ENCODE measurements at regions not wholly inside any gene's neighbourhood (a gene's known extent, or its start where the extent isn't known, plus 50 kb on each side); places are given as distances from the start of the nearest gene placed in this dataset.
"Not testable (repeated sequence)": the region's sequence is repeated elsewhere in the genome, so short reads cannot be mapped to it uniquely, and the experiment has no call there.

- no peak for DNase-seq (ENCODE audit: low read depth in 2 of 2)
These were observed 750.6 kb upstream of the MMS22L start for GRCh38 chr6:98033617-98034016.

- DNase-seq (ENCODE audit: low read depth in 2 of 2), result no peak
These were observed 753.4 kb upstream of the MMS22L start for GRCh38 chr6:98036344-98036923.

- DNase-seq (ENCODE audit: low read depth in 2 of 2), result no peak
These were observed 754.6 kb upstream of the MMS22L start for GRCh38 chr6:98037571-98037970.

DNA sequence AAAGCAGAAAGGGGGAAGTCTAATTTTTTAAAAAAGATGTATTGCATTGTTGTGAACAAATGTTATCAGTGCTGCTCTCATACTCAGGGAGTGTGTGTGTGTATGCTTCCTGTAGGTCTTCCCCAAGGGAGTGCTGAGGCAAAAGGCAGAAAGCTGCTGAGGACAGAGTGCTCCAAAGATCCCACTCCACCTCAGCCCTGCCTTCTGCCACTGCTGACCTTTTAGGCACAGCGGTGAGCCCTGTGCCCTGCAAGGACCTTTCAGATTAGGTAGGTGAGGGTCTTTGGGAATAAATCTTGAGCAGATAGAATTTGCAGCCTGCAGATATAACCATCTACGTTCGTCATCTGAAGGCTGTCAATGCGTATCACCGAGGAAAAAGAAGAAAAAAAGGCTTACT, 756.4 kb upstream of the MMS22L start:
- DNase-seq (ENCODE audit: low read depth in 2 of 2), result no peak

- DNase-seq (ENCODE audit: low read depth in 2 of 2), result no peak
These were observed 757.0 kb upstream of the MMS22L start for GRCh38 chr6:98039904-98040607.

DNA sequence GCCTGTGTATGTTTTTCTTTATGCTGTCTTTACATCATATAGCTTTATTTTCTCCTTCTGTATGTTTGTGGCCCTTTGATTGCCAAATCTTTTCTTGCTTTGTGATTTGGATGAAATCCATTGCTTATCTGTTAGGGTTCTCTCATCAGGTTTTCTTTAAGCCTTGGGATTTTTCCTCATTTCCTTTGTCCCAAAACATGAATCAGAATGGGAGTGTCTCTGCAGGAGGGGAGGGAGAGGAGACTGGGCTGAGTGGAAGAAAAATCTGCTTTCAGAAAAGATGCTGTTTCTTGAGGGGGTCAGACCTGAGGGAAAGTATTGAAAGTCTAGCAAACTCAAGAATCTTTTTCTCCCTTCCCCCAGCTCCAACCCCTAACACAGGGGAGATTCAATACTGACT, 758.0 kb upstream of the MMS22L start:
- no peak for DNase-seq (ENCODE audit: low read depth in 2 of 2)

DNA sequence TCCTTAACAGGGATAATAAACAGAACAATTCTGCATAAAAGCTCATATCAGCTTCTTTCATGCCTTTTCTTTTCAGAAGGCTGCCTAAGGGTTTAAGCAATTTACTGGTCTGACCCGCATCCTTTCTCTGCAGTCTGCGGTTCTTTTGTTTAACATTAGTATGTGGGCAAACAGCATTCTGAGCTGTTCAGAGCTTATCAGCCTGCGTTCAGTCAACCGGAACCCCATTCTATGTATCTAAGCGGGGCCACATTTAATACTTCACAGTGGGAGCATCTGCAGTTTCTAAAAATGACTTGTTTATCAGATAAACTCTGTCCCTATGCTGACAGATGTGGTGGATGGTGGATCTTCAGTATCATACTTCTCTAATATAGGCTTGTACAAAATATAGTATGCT, 758.9 kb upstream of the MMS22L start:
- DNase-seq (ENCODE audit: low read depth in 2 of 2), result no peak

- no peak for DNase-seq (ENCODE audit: low read depth in 2 of 2)
These were observed 761.1 kb upstream of the MMS22L start for GRCh38 chr6:98044151-98044561.

DNA sequence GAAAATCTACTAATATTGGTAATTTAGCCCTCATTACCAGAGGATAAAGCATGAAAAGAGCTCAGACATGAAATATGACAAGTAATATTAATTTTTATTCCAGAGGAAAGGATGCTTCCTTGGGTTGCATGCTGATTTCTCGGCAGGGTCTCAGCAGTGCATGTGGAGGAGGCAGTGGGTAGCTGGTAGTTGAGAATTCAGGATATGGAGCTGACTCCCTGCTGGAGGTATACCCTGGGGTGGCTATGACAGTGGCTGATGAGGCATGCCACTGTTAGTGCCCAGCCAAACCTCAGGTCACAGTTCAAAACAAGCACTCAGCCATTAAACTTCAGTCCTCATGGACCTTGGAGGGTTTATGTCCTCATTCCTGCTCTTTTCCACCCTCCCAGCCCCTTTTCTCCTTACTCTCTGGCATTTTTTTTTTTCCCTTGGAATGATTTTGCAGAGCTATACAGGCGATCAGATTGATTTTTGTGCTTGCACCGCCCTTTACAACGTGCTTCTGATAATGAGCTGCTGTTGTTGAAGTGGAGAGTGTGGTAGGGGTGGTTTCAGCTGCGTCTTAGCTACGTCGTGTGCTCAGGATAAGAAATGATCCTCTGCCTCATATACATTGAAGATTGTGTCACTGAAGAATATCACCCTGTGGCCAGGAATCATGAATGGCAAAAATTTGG, 761.9 kb upstream of the MMS22L start:
- DNase-seq (ENCODE audit: low read depth in 2 of 2), result no peak

- no peak for DNase-seq (ENCODE audit: low read depth in 2 of 2)
These were observed 764.1 kb upstream of the MMS22L start for GRCh38 chr6:98047164-98047563.

- DNase-seq (ENCODE audit: low read depth in 2 of 2), result no peak
These were observed 764.9 kb upstream of the MMS22L start for GRCh38 chr6:98047871-98048270.

- DNase-seq (ENCODE audit: low read depth in 2 of 2), result no peak
These were observed 771.4 kb upstream of the MMS22L start for GRCh38 chr6:98054453-98054852.

DNA sequence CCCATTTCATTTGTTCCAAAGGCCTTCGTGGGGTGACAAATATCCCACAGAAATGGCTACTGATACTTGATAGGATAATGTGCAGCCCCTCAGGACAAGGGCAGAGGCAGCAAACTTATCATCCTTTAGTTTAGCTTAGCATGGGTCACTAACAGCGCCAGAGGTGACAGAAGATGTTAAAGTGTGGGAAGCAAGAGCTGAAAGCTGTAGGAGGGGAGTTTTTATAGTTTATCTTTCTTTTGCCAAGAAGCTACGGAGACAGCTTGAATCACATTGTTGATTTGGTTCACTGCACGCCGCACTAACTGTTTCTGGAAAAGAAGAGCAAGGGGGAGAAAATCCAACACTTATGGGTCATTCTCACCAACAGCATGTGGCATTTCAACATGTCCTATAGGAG, 773.9 kb upstream of the MMS22L start:
- DNase-seq (ENCODE audit: low read depth in 2 of 2), result no peak

GRCh38 chr6:98067375-98067774, 767.0 kb upstream of the POU3F2 start:
- DNase-seq (ENCODE audit: low read depth in 2 of 2), result no peak

- not testable (repeated sequence) for DNase-seq (ENCODE audit: low read depth in 2 of 2)
These were observed 745.8 kb upstream of the POU3F2 start for GRCh38 chr6:98088537-98088936.

GRCh38 chr6:98092331-98092730, 742.0 kb upstream of the POU3F2 start:
- DNase-seq (ENCODE audit: low read depth in 2 of 2), result no peak

DNA sequence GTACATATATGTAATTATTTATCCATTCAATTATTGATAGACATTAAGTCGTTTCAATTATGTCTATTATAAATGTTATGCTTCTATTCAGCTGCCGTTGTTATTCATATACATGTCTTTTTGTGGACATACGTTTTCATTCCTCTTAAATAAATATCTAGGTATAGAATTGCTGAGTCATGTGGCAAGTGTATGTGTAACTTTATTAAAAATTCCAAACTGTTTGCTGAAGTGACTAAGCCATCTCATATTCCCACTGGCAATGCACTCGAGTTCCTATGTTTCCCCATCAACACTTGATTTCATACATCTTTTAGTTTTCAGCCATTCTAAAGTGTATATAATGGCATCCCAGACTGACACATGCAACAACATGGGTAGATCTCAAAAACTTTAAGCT, 739.7 kb upstream of the POU3F2 start:
- DNase-seq (ENCODE audit: low read depth in 2 of 2), result no peak

- DNase-seq (ENCODE audit: low read depth in 2 of 2), result no peak
These were observed 726.6 kb upstream of the POU3F2 start for GRCh38 chr6:98107801-98108200.

- no peak for DNase-seq (ENCODE audit: low read depth in 2 of 2)
These were observed 717.9 kb upstream of the POU3F2 start for GRCh38 chr6:98116455-98116854.

GRCh38 chr6:98117068-98117467, 717.3 kb upstream of the POU3F2 start:
- DNase-seq (ENCODE audit: low read depth in 2 of 2), result no peak

GRCh38 chr6:98118397-98119045, 715.9 kb upstream of the POU3F2 start:
- DNase-seq (ENCODE audit: low read depth in 2 of 2), result no peak

- DNase-seq (ENCODE audit: low read depth in 2 of 2), result no peak
These were observed 710.2 kb upstream of the POU3F2 start for GRCh38 chr6:98124171-98124570.

Measured in stimulated activated CD4-positive, alpha-beta T cell treated with anti-CD3 and anti-CD28 coated beads, Interleukin-15, amount 100 ng/mL, for 48 hours (primary cell).